K562 (cell line): ENCODE measurements at regions not wholly inside any gene's neighbourhood (a gene's known extent, or its start where the extent isn't known, plus 50 kb on each side); places are given as distances from the start of the nearest gene placed in this dataset.

Source experiments
- ATAC-seq: fragments of 200-7000 bp; cut with Tn5 transposase; 3 replicates; pipeline ENCODE4 v1.9.1; 2020; ENCODE audit warnings: moderate library complexity
- BruUV-seq: library from RNA; stranded (reverse); fragments of 400-500 nt; replicated peaks from 2 replicates; lab custom pipeline; 2021; lab: Mats Ljungman, UMichigan
- CTCF ChIA-PET: fragments of 300-600 bp; formaldehyde crosslinking; extraction: SDS; loops from one replicate; lab custom pipeline; 2021; ENCODE audit warnings: low intra/inter-chr PET ratio; lab: Yijun Ruan, JAX
- POLR2A ChIA-PET: fragments of 300-600, 350-650 bp; sonication (Branson Sonifier 250); formaldehyde crosslinking; extraction: SDS; loops from one replicate; lab custom pipeline; 2021; ENCODE audit warnings: antibody characterized with exemption, inconsistent platforms; lab: Yijun Ruan, JAX
- DNase-seq, 4 experiments: peaks; one replicate each; pipeline versions ENCODE4 v3.0.0 to v3.0.0-alpha.2; 2011 to 2018; ENCODE audit warnings: low spot score in 3 of 4, mixed read lengths in 3 of 4; ENCODE audit errors: extremely low read depth in 1 of 4
- FAIRE-seq: peaks from 2 replicates; lab custom pipeline; 2011; peaks lifted over from hg19 to GRCh38; lab: Jason Lieb, UNC
- H2AFZ ChIP-seq: 2 replicates; pipeline ENCODE4 v1.6.0; 2011; ENCODE audit warnings: low read depth, low read length, control low read depth, inconsistent platforms
- H3K27ac ChIP-seq: fragments of 200-600 bp; 3 replicates; pipeline ENCODE4 v1.8.0; 2011; ENCODE audit warnings: low read depth, mild to moderate bottlenecking, control low read depth, inconsistent platforms, low read length, moderate library complexity, mixed read lengths; ENCODE audit errors: extremely low read depth
- H3K27me3 ChIP-seq, 2 experiments: fragments of 300-600 bp in 1 of 2; 2 replicates in 1 of 2; 3 replicates in 1 of 2; pipeline versions ENCODE4 v1.6.0 to v1.8.0; 2011; ENCODE audit warnings: inconsistent platforms in 2 of 2, low read length in 2 of 2, mild to moderate bottlenecking in 1 of 2, mixed read lengths in 1 of 2, moderate library complexity in 1 of 2; ENCODE audit not compliant: control insufficient read depth in 2 of 2, insufficient read depth in 2 of 2
- H3K36me3 ChIP-seq: fragments of 300-600 bp; 3 replicates; pipeline ENCODE4 v1.8.0; 2011; ENCODE audit warnings: mild to moderate bottlenecking, low read length, inconsistent platforms; ENCODE audit not compliant: control insufficient read depth, insufficient read depth
- H3K4me1 ChIP-seq, 2 experiments: fragments of 200-600 bp in 1 of 2; replicated peaks in 1 of 2; 2 replicates in 1 of 2; 3 replicates in 1 of 2; pipeline versions ENCODE4 v1.5.1 to v1.8.0; 2011; ENCODE audit warnings: inconsistent platforms in 2 of 2, low read length in 2 of 2, mild to moderate bottlenecking in 1 of 2, mixed read lengths in 1 of 2, moderate library complexity in 1 of 2; ENCODE audit not compliant: control insufficient read depth in 2 of 2, insufficient read depth in 2 of 2
- H3K4me2 ChIP-seq: 2 replicates; pipeline ENCODE4 v1.6.1; 2011; ENCODE audit warnings: low read length, control low read depth, inconsistent platforms, mixed read lengths; ENCODE audit not compliant: insufficient read depth
- H3K4me3 ChIP-seq: fragments of 200-600 bp; sonication (generic), shearing (Covaris generic); 2 replicates; pipeline ENCODE4 v1.5.1; 2016; ENCODE audit warnings: control low read depth, inconsistent platforms
- H3K79me2 ChIP-seq: fragments of 200-600 bp; 3 replicates; pipeline ENCODE4 v1.8.0; 2011; ENCODE audit warnings: low read length, inconsistent platforms; ENCODE audit not compliant: control insufficient read depth, insufficient read depth
- H3K9ac ChIP-seq, 2 experiments: 2 replicates each; pipeline versions ENCODE4 v1.6.0 to v1.6.1; 2011; ENCODE audit warnings: low read depth in 2 of 2, low read length in 2 of 2, control low read depth in 1 of 2, inconsistent platforms in 1 of 2, mild to moderate bottlenecking in 1 of 2, mixed read lengths in 1 of 2; ENCODE audit not compliant: insufficient read depth in 1 of 2
- H3K9me1 ChIP-seq: one replicate; pipeline ENCODE4 v1.6.0; 2011; ENCODE audit warnings: inconsistent platforms, mild to moderate bottlenecking, low read length, moderate library complexity; ENCODE audit not compliant: control insufficient read depth, insufficient read depth
- H3K9me3 ChIP-seq: replicated peaks from 2 replicates; pipeline ENCODE4 v1.5.1; 2011; ENCODE audit warnings: low read depth, low read length, inconsistent platforms; ENCODE audit not compliant: control insufficient read depth, insufficient read depth
- H4K20me1 ChIP-seq: replicated peaks from 2 replicates; pipeline ENCODE4 v1.6.1; 2011; ENCODE audit warnings: low read length, inconsistent platforms, mixed read lengths; ENCODE audit not compliant: control insufficient read depth, insufficient read depth
- ARID3A ChIP-seq: IDR thresholded peaks from 2 replicates; pipeline ENCODE4 v1.6.1; 2012; ENCODE audit warnings: low read depth, low read length, improper control_type of control experiment, borderline replicate concordance
- CHAMP1 ChIP-seq: fragments of 450-650 bp; IDR thresholded peaks from 2 replicates; pipeline ENCODE4 v1.6.1; 2016; ENCODE audit warnings: mild to moderate bottlenecking
- FOXP4 ChIP-seq: sonication (generic); formaldehyde crosslinking; IDR thresholded peaks from 2 replicates; pipeline ENCODE4 v1.8.0; 2022; ENCODE audit warnings: mild to moderate bottlenecking, missing genetic modification reagents, borderline replicate concordance
- JUNB ChIP-seq: fragments of 450-650 bp; formaldehyde crosslinking; conservative IDR thresholded peaks from 2 replicates; pipeline ENCODE4 v1.4.0; 2020; ENCODE audit warnings: mild to moderate bottlenecking
- MBD1 ChIP-seq: fragments of 250-450 bp; sonication (Bioruptor Pico); IDR thresholded peaks from 2 replicates; pipeline ENCODE4 v1.8.0; 2022; ENCODE audit warnings: inconsistent platforms
- MECOM ChIP-seq: fragments of 250-450 bp; sonication (Bioruptor Pico); IDR thresholded peaks from 2 replicates; pipeline ENCODE4 v1.8.0; 2022; ENCODE audit warnings: inconsistent platforms
- NFRKB ChIP-seq: fragments of 450-650 bp; IDR thresholded peaks from 2 replicates; pipeline ENCODE4 v1.6.1; 2016; ENCODE audit warnings: low read depth
- NKRF ChIP-seq: fragments of 450-650 bp; IDR thresholded peaks from 2 replicates; pipeline ENCODE4 v1.6.1; 2016; ENCODE audit warnings: borderline replicate concordance
- PHF21A ChIP-seq: fragments of 450-650 bp; IDR thresholded peaks from 2 replicates; pipeline ENCODE4 v1.6.1; 2017; ENCODE audit warnings: low read depth, borderline replicate concordance
- RHOXF2B ChIP-seq: fragments of 250-450 bp; sonication (Bioruptor Pico); conservative IDR thresholded peaks from 2 replicates; pipeline ENCODE4 v1.5.1; 2021
- ZNF583 ChIP-seq: fragments of 250-450 bp; sonication (Bioruptor Pico); IDR thresholded peaks from 2 replicates; pipeline ENCODE4 v1.4.0; 2020
- ZNF764 ChIP-seq: fragments of 250-450 bp; sonication (Bioruptor Pico); IDR thresholded peaks from 2 replicates; pipeline ENCODE4 v1.4.0; 2020; ENCODE audit warnings: low read depth, mild to moderate bottlenecking, moderate library complexity
- WGBS: fragments of 100-300 bp; shearing (Covaris generic); methylation state at CpG from one replicate; pipeline ENCODE4 v1.1.6; 2016; ENCODE audit warnings: low coverage, mixed read lengths; ENCODE audit not compliant: insufficient coverage; ENCODE audit errors: missing lambda C conversion rate; 5-methylcytosine and 5-hydroxymethylcytosine counted together
- in situ Hi-C: fragments of 300-500 bp; cut with MboI; formaldehyde crosslinking; loops from 4 replicates; pipeline ENCODE4 v1.15.0; 2018; ENCODE audit warnings: inconsistent platforms, mixed read lengths
- intact Hi-C: fragments of 100-400 bp; cut with micrococcal nuclease; formaldehyde crosslinking; loops from 2 replicates; pipeline ENCODE4 v1.14.2; 2022

- TF ChIP-seq FOXP4 (CRISPR knock-in tag) (no peak), MBD1 (CRISPR knock-in tag) (no peak), NKRF (no peak), NFRKB (no peak)
- TF ChIP-seq, all 486 proteins: peak for 0
These were observed 125.2 kb upstream of the TRAM1L1 start (continued) for GRCh38 chr4:117210551-117210950.

- no peaks in the 10 kb centered on the region for H3K27me3 ChIP-seq
- no peaks in the 10 kb centered on the region for H3K36me3 ChIP-seq
- no peak overlapping the region for H2AFZ ChIP-seq
- ATAC-seq: no peak
- FAIRE-seq: no peak
- no peaks in the 10 kb centered on the region; the same call in 1 of the 2 replicates for H3K9me3 ChIP-seq
- CTCF ChIA-PET: no interaction called here
- no peaks in the 10 kb centered on the region for H3K9me1 ChIP-seq
- no peaks in the 10 kb centered on the region for H3K4me1 ChIP-seq
- no peaks in the 10 kb centered on the region for H4K20me1 ChIP-seq
- no peaks in the 10 kb centered on the region for H3K79me2 ChIP-seq
- WGBS: 1% methylated on average over 5 of the region's 5 CpGs
- POLR2A ChIA-PET: no interaction called here
- no peak overlapping the region for H3K9ac ChIP-seq
- H3K4me3 ChIP-seq: no peak overlapping the region
- H3K4me2 ChIP-seq: no peak overlapping the region
- BruUV-seq: no TSS peak
- in situ Hi-C loops: no loop called here
- DNase-seq: no peak
- intact Hi-C loops: no loop called here
- no peak overlapping the region for H3K27ac ChIP-seq
- TF ChIP-seq MECOM (CRISPR knock-in tag) (no peak), PHF21A (no peak), ZNF764 (CRISPR knock-in tag) (no peak), ARID3A (no peak), ZNF583 (CRISPR knock-in tag) (no peak), CHAMP1 (no peak), JUNB (CRISPR knock-in tag) (no peak), RHOXF2B (CRISPR knock-in tag) (no peak)
These were observed 138.9 kb upstream of the TRAM1L1 start for GRCh38 chr4:117224256-117224655.
